ENCODE measurements at regions not wholly inside any gene's neighbourhood (a gene's known extent, or its start where the extent isn't known, plus 50 kb on each side); places are given as distances from the start of the nearest gene placed in this dataset.
"Not testable (repeated sequence)": the region's sequence is repeated elsewhere in the genome, so short reads cannot be mapped to it uniquely, and the experiment has no call there.

DNA sequence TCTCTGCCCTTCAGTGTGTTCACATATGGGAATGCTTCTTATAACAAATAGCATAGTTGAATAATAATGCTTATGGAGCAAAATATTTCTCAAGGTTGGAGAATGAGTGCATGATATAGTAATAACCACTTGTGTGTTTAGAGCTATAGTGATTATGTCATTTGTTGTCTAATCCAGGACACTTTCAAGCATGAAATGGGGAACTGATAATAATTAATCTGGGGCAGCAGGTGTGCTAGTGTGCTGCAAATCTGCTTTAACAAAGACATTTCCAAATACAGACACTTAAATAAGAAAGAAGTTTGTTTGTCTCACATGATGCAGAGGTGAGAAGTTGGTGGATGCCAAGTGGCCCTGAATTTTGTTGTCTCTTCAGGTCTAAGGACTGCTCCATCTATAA is 579.3 kb upstream of the GRM7 start:
- no peak for DNase-seq (ENCODE audit: low spot score)

DNA sequence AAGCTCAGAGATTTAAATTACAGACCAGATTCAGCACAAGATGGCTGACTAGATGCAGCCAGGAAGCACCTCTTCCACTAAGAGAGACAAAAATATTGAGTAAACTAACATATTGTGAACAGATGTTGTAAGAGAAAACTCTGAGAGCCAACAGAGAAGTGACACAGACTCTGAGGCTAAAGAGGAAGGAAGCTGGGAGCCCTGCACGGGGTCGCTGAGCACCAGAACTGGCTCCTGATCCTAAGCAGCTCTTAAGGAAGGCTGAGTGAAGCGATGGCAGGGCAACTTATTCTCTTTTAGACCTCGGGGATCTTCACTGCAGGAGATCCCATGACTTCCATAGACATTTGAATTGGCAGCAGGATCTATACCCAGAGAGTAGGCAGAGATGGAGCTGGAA is 578.0 kb upstream of the GRM7 start:
- no peak for DNase-seq (ENCODE audit: low spot score)

DNA sequence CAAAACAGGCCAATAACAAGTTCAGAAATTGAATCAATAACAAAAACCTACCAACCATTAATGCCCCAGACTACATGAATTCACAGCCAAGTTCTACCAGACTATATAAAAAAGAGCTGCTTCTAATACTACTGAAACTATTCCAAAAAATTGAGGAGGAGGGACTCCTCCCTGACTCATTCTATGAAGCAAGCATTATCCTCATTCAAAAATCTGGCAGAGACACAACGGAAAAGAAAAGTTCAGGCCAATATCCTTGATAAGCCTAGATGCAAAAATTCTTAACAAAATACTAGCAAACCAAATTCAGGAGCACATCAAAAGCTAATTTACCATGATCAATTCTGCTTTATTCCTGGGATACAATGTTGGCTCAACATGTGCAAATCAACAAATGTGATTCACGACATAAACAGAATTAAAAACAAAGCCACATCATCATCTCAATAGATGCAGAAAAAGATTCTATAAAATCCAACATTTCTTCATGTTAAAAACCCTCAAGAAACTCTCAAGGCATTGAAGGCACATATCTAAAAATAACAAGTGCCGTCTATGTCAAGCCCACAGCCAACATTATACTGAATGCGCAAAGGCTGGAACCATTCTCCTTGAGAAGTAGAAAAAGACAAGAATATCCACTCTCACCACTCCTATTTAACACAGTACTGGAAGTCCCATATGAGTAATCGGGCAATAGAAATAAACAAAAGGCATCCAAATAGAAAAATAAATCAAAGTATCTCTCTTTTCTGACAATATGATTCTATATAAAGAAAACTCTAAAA is 573.6 kb upstream of the GRM7 start:
- DNase-seq (ENCODE audit: low spot score): no peak

DNA sequence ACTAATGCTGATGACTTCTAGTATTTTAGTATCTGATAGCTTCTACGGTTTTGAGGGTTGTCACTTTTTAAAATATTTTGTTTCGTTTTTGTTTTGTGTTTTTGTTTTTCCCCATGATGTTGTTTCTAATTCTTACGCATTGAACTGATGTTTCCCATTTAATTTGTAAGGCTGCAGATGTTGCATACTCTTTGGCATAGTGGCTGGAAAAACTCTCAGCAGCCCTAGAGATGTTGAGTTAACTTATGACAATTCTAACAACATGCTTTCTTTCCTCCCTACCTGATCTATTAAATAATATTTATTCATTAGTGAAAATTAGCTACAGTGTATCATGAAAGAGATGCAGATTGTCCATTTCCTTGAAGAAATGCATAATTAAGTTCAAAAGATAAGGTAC is 559.3 kb upstream of the GRM7 start:
- no peak for DNase-seq (ENCODE audit: low spot score)

GRCh38 chr3:6315906-6316305 is 545.0 kb upstream of the GRM7 start:
- no peak for DNase-seq (ENCODE audit: low spot score)

DNA sequence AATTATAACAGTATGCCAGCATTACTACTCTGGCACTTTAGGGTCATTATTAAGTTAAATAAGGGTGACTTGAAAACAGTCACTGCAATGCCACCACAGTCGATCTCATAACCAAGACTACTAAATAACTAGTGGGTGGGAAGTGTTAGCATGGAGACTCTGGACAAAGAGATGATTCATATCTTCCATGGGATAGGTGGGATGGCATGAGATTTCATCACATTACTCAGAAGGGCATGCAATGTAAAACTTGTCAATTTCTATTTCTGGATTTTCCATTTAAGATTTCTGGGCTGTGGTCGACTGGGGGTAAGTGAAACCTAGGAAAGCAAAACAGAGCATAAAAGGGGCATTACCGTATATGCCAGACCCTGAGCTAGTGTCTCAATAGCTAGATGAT is 538.9 kb upstream of the GRM7 start:
- no peak for DNase-seq (ENCODE audit: low spot score)

GRCh38 chr3:6326771-6327170 is 534.1 kb upstream of the GRM7 start:
- DNase-seq (ENCODE audit: low spot score): no peak

- DNase-seq (ENCODE audit: low spot score): not testable (repeated sequence)
These were observed 520.0 kb upstream of the GRM7 start for GRCh38 chr3:6340980-6341325.

DNA sequence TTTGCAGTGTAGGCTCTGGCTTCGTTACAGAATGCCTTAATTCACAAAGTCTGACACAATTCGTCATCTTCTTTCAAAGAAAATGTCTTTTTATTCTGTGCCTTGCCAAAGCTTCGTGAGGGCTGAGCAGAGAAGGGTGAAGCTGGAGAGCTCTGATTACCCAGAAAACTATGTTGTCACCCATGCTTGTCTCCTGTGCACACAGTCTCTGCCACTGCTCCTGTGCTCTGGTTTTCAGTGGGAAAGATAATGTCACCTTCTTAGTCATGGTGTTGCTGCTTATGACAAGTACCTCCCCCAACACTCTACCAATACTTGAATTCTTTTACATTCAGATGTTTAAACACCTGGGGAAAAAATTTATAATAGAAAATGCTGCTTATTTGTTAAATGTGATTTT is 509.2 kb upstream of the GRM7 start:
- DNase-seq (ENCODE audit: low spot score): no peak

GRCh38 chr3:6354653-6355052 is 506.3 kb upstream of the GRM7 start:
- no peak for DNase-seq (ENCODE audit: low spot score)

DNA sequence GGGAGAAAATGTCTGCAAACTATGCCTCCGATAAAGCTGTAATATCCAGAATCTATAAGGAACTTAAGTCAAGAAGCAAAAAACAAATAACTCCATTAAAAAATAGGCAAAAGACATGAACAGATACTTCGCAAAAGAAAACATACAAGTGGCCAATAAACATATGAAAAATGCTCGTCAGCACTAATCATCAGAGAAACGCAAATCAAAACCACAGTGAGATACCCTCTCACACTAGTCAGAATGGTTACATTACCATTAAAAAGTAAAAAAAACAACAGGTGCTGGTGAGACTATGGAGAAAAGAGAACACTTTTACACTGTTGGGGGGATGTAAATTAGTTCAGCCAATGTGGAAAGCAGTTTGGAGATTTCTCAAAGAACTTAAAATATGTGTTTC is 498.5 kb upstream of the GRM7 start:
- DNase-seq (ENCODE audit: low spot score): no peak

DNA sequence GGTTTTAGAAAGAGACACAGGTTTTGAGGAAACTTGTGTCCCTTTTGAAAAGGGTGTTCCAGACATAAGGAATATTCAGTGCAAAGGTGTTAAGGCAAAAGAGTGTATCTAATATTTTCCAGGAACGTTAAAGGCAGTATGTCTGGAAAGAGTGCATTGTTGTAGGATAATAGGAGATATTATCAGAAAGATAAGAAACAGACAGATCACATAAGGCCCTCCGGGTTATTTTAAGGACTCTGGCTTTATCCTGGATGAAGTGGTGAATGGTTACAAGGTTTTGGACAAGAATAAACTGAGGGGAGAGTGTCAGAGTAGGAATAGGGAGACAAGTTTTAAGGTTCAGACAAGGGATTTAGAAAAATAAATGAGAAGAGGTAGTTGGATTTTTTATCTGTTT is 493.7 kb upstream of the GRM7 start:
- no peak for DNase-seq (ENCODE audit: low spot score)

- DNase-seq (ENCODE audit: low spot score): no peak
These were observed 468.8 kb upstream of the GRM7 start for GRCh38 chr3:6392123-6392522.

DNA sequence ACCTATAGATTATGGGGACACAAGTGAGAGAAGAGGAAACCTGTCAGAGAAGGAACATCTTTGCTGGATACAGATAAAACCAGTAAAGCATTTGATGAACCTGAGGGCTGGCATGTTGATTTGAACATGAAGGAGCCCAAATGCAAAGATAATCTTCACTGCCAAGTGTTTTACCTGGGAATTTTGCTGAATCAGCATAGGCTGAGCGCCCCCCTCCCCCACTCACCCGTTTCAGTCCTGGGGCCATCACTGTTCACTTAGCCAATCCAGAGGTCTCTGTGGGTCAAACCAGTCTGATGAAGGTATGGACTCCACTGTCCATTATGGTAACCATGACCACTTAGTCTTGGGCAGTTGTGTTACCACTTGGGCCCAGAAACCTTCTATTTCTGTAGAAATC is 466.0 kb upstream of the GRM7 start:
- DNase-seq (ENCODE audit: low spot score): no peak

DNA sequence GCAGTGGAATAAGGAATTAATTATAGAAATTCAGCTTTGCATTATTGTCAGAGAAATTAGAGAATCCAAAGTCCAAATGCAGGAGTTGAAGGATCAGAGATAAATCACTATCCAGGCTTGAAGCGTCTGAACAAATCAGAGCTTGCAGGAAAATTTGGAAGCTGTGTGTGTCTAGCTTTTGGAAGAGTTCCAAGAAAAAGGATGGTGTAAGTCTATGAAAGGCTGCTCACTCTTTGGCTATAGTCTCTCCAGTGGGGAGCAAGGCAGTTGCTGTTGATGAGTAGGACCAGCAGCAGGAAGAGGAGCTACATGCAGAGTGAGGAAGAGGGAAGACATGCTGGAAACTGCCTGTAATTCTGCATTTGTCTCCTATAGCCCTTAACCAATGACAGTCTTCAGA is 464.3 kb upstream of the GRM7 start:
- DNase-seq (ENCODE audit: low spot score): no peak

GRCh38 chr3:6402666-6403065 is 458.2 kb upstream of the GRM7 start:
- DNase-seq (ENCODE audit: low spot score): not testable (repeated sequence)

DNA sequence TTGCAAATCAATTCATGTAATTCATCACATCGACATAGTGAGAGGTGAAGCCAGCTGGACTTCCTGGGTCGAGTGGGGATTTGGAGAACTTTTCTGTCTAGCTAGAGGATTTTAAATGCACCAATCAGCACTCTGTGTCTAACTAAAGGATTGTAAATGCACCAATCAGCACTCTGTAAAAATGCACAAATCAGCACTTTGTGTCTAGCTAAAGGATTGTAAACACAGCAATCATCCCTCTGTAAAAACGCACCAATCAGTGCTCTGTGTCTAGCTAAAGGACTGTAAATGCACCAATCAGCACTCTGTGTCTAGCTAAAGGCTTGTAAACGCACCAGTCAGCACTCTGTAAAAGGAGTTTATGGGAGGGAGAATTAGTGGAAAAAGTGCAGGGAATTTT is 454.0 kb upstream of the GRM7 start:
- not testable (repeated sequence) for DNase-seq (ENCODE audit: low spot score)

DNA sequence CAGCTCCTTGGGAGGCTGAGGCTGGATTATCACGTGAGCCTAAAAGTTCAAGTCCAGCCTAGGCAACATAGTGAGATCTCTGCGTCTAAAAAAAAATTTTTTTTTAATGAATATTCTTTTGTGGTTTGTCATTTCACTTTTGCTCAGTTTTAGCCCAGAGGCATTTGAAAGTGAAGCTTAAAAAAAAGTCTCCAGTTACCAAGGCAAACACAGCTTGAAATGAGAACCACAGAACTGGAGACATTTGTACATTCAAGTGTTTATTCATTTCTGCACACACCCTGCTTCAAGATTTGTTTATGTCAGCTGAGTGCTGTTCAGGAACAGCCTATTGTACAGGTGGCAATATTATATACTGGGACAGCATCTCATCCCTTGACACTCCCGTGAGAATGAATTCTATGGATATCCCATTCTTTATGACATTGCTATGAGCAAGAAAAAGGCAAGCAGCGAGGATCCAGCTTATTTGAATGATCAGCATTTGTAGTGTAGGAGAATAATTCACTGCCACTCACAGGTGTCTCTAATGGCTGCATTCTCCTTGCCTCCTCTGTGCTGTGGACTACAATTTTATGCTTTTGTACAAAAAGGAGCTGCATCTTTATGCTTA is 444.8 kb upstream of the GRM7 start:
- no peak for DNase-seq (ENCODE audit: low spot score)

GRCh38 chr3:6417174-6417573 is 443.7 kb upstream of the GRM7 start:
- no peak for DNase-seq (ENCODE audit: low spot score)

- no peak for DNase-seq (ENCODE audit: low spot score)
These were observed 442.4 kb upstream of the GRM7 start for GRCh38 chr3:6418485-6418884.

- DNase-seq (ENCODE audit: low spot score): no peak
These were observed 439.1 kb upstream of the GRM7 start for GRCh38 chr3:6421666-6422445.

DNA sequence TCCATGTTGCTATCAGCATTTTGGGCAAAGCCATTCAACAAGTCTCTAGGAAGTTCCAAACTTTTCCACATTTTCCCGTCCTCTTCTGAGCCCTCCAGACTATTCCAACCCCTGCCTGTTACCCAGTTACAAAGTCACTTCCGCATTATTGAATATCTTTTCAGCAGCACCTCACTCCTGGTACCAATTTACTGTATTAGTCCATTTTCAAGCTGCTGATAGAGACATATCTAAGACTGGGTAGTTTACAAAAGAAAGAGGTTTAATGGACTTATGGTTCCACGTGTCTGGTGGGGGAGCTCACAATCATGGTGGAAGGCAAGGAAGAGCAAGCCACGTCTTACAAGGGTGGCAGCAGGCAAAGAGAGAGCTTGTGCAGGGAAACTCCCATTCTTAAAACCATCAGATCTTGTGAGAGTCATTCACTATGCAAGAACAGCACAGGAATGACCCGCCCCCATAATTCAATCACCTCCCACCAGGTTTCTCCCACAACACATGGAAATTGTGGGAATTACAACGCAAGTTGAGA is 435.6 kb upstream of the GRM7 start:
- DNase-seq (ENCODE audit: low spot score): no peak

GRCh38 chr3:6428276-6428675 is 432.6 kb upstream of the GRM7 start:
- DNase-seq (ENCODE audit: low spot score): not testable (repeated sequence)

All from ecto neural progenitor cell (in vitro differentiated cells).